ENCODE measurements at regions not wholly inside any gene's neighbourhood (a gene's known extent, or its start where the extent isn't known, plus 50 kb on each side); places are given as distances from the start of the nearest gene placed in this dataset.

DNA sequence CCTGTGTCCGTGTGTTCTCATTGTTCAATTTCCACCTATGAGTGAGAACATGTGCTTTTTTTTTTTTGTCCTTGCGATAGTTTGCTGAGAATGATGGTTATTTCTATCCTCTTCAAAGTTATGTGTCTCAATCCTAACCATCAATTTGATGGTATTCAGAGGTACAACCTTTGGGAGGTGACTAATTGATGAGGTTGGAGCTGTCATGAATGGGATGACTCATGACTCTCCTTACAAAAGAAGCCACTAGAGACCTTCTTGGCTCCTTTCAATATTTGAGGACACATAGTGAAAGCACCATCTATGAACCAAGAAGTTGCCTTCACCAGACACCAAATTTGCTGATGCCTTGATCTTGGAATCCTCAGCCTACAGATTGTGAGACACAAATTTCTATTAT, 677.1 kb upstream of the DDX18 start:
- DNase-seq (ENCODE audit: low spot score) (no peak), ATAC-seq (no peak)
- no peak overlapping the region for H3K4me3 ChIP-seq
- H3F3A ChIP-seq (replicated peaks; ENCODE audit: low read depth) = no peaks in the 10 kb centered on the region
- H2AFZ ChIP-seq = no peak overlapping the region
- no peak overlapping the region for H3K27ac ChIP-seq (ENCODE audit: low read depth)
- Mint-ChIP-seq H3K9me3 (no peaks in the 10 kb centered on the region), H3K4me3 (no peak overlapping the region), H3K36me3 (ENCODE audit: low read depth) (no peaks in the 10 kb centered on the region), H3K27ac (no peak overlapping the region), H3K27me3 (ENCODE audit: insufficient read depth, low read depth, poor library complexity) (no peaks in the 10 kb centered on the region), H3K4me1 (no peaks in the 10 kb centered on the region)
- no peak overlapping the region for H3K4me2 ChIP-seq
- no peaks in the 10 kb centered on the region for H4K20me1 ChIP-seq (replicated peaks; ENCODE audit: insufficient read depth)
- H3K9me2 ChIP-seq (ENCODE audit: insufficient read depth) = no peaks in the 10 kb centered on the region; the same call in 1 of the 2 replicates
- H3K27me3 ChIP-seq (ENCODE audit: insufficient read depth) = no peaks in the 10 kb centered on the region
- no peaks in the 10 kb centered on the region for H3K79me2 ChIP-seq (replicated peaks; ENCODE audit: insufficient read depth)
- H3K4me1 ChIP-seq (ENCODE audit: insufficient read depth) = no peaks in the 10 kb centered on the region
- TF ChIP-seq ZNF331 (CRISPR knock-in tag; IDR thresholded peaks at IDR 0.05; ENCODE audit: low read depth) (no peak), NANOG (IDR thresholded peaks at IDR 0.05; ENCODE audit: borderline replicate concordance) (no peak), CREB1 (CRISPR knock-in tag; IDR thresholded peaks at IDR 0.05; ENCODE audit: low read depth) (no peak), ZNF114 (CRISPR knock-in tag; IDR thresholded peaks at IDR 0.05) (no peak), EZH2phosphoT487 (IDR thresholded peaks at IDR 0.05; ENCODE audit: unreplicated experiment) (no peak), EZH2 (IDR thresholded peaks at IDR 0.05; ENCODE audit: low read depth, unreplicated experiment) (no peak), STAT1 (IDR thresholded peaks at IDR 0.05; ENCODE audit: unreplicated experiment) (no peak), JUNB (IDR thresholded peaks at IDR 0.05; ENCODE audit: unreplicated experiment) (no peak), POLR2AphosphoS5 (IDR thresholded peaks at IDR 0.05; ENCODE audit: low read depth) (no peak)
- TF ChIP-seq, protein P1, sequence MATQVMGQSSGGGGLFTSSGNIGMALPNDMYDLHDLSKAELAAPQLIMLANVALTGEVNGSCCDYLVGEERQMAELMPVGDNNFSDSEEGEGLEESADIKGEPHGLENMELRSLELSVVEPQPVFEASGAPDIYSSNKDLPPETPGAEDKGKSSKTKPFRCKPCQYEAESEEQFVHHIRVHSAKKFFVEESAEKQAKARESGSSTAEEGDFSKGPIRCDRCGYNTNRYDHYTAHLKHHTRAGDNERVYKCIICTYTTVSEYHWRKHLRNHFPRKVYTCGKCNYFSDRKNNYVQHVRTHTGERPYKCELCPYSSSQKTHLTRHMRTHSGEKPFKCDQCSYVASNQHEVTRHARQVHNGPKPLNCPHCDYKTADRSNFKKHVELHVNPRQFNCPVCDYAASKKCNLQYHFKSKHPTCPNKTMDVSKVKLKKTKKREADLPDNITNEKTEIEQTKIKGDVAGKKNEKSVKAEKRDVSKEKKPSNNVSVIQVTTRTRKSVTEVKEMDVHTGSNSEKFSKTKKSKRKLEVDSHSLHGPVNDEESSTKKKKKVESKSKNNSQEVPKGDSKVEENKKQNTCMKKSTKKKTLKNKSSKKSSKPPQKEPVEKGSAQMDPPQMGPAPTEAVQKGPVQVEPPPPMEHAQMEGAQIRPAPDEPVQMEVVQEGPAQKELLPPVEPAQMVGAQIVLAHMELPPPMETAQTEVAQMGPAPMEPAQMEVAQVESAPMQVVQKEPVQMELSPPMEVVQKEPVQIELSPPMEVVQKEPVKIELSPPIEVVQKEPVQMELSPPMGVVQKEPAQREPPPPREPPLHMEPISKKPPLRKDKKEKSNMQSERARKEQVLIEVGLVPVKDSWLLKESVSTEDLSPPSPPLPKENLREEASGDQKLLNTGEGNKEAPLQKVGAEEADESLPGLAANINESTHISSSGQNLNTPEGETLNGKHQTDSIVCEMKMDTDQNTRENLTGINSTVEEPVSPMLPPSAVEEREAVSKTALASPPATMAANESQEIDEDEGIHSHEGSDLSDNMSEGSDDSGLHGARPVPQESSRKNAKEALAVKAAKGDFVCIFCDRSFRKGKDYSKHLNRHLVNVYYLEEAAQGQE (IDR thresholded peaks at IDR 0.05; ENCODE audit: unreplicated experiment) = no peak
- TF ChIP-seq, protein P2, sequence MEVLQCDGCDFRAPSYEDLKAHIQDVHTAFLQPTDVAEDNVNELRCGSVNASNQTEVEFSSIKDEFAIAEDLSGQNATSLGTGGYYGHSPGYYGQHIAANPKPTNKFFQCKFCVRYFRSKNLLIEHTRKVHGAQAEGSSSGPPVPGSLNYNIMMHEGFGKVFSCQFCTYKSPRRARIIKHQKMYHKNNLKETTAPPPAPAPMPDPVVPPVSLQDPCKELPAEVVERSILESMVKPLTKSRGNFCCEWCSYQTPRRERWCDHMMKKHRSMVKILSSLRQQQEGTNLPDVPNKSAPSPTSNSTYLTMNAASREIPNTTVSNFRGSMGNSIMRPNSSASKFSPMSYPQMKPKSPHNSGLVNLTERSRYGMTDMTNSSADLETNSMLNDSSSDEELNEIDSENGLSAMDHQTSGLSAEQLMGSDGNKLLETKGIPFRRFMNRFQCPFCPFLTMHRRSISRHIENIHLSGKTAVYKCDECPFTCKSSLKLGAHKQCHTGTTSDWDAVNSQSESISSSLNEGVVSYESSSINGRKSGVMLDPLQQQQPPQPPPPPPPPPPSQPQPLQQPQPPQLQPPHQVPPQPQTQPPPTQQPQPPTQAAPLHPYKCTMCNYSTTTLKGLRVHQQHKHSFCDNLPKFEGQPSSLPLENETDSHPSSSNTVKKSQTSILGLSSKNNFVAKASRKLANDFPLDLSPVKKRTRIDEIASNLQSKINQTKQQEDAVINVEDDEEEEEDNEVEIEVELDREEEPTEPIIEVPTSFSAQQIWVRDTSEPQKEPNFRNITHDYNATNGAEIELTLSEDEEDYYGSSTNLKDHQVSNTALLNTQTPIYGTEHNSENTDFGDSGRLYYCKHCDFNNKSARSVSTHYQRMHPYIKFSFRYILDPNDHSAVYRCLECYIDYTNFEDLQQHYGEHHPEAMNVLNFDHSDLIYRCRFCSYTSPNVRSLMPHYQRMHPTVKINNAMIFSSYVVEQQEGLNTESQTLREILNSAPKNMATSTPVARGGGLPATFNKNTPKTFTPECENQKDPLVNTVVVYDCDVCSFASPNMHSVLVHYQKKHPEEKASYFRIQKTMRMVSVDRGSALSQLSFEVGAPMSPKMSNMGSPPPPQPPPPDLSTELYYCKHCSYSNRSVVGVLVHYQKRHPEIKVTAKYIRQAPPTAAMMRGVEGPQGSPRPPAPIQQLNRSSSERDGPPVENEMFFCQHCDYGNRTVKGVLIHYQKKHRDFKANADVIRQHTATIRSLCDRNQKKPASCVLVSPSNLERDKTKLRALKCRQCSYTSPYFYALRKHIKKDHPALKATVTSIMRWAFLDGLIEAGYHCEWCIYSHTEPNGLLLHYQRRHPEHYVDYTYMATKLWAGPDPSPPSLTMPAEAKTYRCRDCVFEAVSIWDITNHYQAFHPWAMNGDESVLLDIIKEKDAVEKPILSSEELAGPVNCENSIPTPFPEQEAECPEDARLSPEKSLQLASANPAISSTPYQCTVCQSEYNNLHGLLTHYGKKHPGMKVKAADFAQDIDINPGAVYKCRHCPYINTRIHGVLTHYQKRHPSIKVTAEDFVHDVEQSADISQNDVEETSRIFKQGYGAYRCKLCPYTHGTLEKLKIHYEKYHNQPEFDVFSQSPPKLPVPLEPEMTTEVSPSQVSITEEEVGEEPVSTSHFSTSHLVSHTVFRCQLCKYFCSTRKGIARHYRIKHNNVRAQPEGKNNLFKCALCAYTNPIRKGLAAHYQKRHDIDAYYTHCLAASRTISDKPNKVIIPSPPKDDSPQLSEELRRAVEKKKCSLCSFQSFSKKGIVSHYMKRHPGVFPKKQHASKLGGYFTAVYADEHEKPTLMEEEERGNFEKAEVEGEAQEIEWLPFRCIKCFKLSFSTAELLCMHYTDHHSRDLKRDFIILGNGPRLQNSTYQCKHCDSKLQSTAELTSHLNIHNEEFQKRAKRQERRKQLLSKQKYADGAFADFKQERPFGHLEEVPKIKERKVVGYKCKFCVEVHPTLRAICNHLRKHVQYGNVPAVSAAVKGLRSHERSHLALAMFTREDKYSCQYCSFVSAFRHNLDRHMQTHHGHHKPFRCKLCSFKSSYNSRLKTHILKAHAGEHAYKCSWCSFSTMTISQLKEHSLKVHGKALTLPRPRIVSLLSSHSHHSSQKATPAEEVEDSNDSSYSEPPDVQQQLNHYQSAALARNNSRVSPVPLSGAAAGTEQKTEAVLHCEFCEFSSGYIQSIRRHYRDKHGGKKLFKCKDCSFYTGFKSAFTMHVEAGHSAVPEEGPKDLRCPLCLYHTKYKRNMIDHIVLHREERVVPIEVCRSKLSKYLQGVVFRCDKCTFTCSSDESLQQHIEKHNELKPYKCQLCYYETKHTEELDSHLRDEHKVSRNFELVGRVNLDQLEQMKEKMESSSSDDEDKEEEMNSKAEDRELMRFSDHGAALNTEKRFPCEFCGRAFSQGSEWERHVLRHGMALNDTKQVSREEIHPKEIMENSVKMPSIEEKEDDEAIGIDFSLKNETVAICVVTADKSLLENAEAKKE (CRISPR knock-in tag; IDR thresholded peaks at IDR 0.05) = no peak
- TF ChIP-seq, protein P3, sequence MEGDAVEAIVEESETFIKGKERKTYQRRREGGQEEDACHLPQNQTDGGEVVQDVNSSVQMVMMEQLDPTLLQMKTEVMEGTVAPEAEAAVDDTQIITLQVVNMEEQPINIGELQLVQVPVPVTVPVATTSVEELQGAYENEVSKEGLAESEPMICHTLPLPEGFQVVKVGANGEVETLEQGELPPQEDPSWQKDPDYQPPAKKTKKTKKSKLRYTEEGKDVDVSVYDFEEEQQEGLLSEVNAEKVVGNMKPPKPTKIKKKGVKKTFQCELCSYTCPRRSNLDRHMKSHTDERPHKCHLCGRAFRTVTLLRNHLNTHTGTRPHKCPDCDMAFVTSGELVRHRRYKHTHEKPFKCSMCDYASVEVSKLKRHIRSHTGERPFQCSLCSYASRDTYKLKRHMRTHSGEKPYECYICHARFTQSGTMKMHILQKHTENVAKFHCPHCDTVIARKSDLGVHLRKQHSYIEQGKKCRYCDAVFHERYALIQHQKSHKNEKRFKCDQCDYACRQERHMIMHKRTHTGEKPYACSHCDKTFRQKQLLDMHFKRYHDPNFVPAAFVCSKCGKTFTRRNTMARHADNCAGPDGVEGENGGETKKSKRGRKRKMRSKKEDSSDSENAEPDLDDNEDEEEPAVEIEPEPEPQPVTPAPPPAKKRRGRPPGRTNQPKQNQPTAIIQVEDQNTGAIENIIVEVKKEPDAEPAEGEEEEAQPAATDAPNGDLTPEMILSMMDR (conservative IDR thresholded peaks at IDR 0.05; ENCODE audit: low read depth in 2 of 2) = no peak
- TF ChIP-seq, protein P4, sequence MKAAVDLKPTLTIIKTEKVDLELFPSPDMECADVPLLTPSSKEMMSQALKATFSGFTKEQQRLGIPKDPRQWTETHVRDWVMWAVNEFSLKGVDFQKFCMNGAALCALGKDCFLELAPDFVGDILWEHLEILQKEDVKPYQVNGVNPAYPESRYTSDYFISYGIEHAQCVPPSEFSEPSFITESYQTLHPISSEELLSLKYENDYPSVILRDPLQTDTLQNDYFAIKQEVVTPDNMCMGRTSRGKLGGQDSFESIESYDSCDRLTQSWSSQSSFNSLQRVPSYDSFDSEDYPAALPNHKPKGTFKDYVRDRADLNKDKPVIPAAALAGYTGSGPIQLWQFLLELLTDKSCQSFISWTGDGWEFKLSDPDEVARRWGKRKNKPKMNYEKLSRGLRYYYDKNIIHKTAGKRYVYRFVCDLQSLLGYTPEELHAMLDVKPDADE (IDR thresholded peaks at IDR 0.05) = no peak
- H3K36me3 ChIP-seq (ENCODE audit: insufficient read depth) = no peaks in the 10 kb centered on the region
